ENCODE measurements at regions not wholly inside any gene's neighbourhood (a gene's known extent, or its start where the extent isn't known, plus 50 kb on each side); places are given as distances from the start of the nearest gene placed in this dataset.
A peak's percentile ranks its signal among the peaks of the same experiment; 100 is the strongest.

- no peak for TF ChIP-seq POLR3G (IDR thresholded peaks at IDR 0.05; ENCODE audit: extremely low read depth, insufficient read length, insufficient replicate concordance)
- TF ChIP-seq SIX5 (IDR thresholded peaks at IDR 0.05; ENCODE audit: borderline replicate concordance in 1 of 2, insufficient read depth in 1 of 2, low read depth in 1 of 2, low read length in 2 of 2), result no peak
- no peak for TF ChIP-seq TAF9B (IDR thresholded peaks at IDR 0.05; ENCODE audit: partially characterized antibody)
- TF ChIP-seq ELF2 (CRISPR knock-in tag; IDR thresholded peaks at IDR 0.05), result no peak
- peak; percentile 24; the same call in 1 of the 2 replicates for TF ChIP-seq STAT5A (IDR thresholded peaks at IDR 0.05; ENCODE audit: borderline replicate concordance, low read length)
- no peak for TF ChIP-seq RUNX1 (IDR thresholded peaks at IDR 0.05; ENCODE audit: low read depth)
- TF ChIP-seq HMBOX1 (IDR thresholded peaks at IDR 0.05), result peak; percentile 85; the same call in 1 of the 2 replicates
- no peak for TF ChIP-seq ZNF347 (CRISPR knock-in tag; IDR thresholded peaks at IDR 0.05; ENCODE audit: low read depth)
- TF ChIP-seq HDAC3 (IDR thresholded peaks at IDR 0.05; ENCODE audit: borderline replicate concordance, partially characterized antibody), result peak; percentile 49
- no peak for TF ChIP-seq ZNF57 (CRISPR knock-in tag; IDR thresholded peaks at IDR 0.05)
- TF ChIP-seq RNF2 (IDR thresholded peaks at IDR 0.05), result no peak
- no peak for TF ChIP-seq ZNF212 (CRISPR knock-in tag; IDR thresholded peaks at IDR 0.05)
- TF ChIP-seq AFF1 (IDR thresholded peaks at IDR 0.05; ENCODE audit: low read depth in 1 of 2, partially characterized antibody in 2 of 2), result no peak
- no peak for TF ChIP-seq ZC3H8 (IDR thresholded peaks at IDR 0.05)
- TF ChIP-seq DPF2 (IDR thresholded peaks at IDR 0.05), result peak; percentile 53
- no peak for TF ChIP-seq NR0B1 (IDR thresholded peaks at IDR 0.05; ENCODE audit: partially characterized antibody)
- TF ChIP-seq POLR2H (tag; IDR thresholded peaks at IDR 0.05; ENCODE audit: low read depth), result peak; percentile 50
- no peak for TF ChIP-seq SLC30A9 (CRISPR knock-in tag; IDR thresholded peaks at IDR 0.05)
- no peak for TF ChIP-seq HNRNPUL1 (IDR thresholded peaks at IDR 0.05; ENCODE audit: low read length)
- no peak for TF ChIP-seq NFIX (CRISPR knock-in tag; IDR thresholded peaks at IDR 0.05; ENCODE audit: low read depth)
- TF ChIP-seq CTCF (IDR thresholded peaks at IDR 0.05 in 2 of 3, conservative IDR thresholded peaks at IDR 0.05 in 1 of 3; ENCODE audit: insufficient read depth in 2 of 3, low read depth in 1 of 3, low read length in 3 of 3), result no peak
Measured at GRCh38 chr3:198107840-198108734, 148.1 kb downstream of the LMLN start (continued).

All from K562 (cell line).